ENCODE measurements at regions not wholly inside any gene's neighbourhood (a gene's known extent, or its start where the extent isn't known, plus 50 kb on each side); places are given as distances from the start of the nearest gene placed in this dataset.

GRCh38 chr2:8403876-8404275 lies 278.0 kb upstream of the ID2 start:
- no peaks in the 10 kb centered on the region for H3K36me3 ChIP-seq (ENCODE audit: insufficient read depth)
- no peak overlapping the region for H3K27ac ChIP-seq
- H4K20me1 ChIP-seq (ENCODE audit: insufficient read depth), result no peaks in the 10 kb centered on the region
- no peak overlapping the region for H3K4me2 ChIP-seq
- H2AFZ ChIP-seq (ENCODE audit: low read depth), result no peak overlapping the region
- no peak overlapping the region for H3K4me3 ChIP-seq (IDR thresholded peaks at IDR 0.05; ENCODE audit: insufficient read depth, low read depth, low read length)
- no peak for TF ChIP-seq CTCF (conservative IDR thresholded peaks at IDR 0.05; ENCODE audit: low read depth, low read length)
- H3K27me3 ChIP-seq (ENCODE audit: insufficient read depth, low read depth), result no peaks in the 10 kb centered on the region
- no peak overlapping the region for H3K9ac ChIP-seq
- H3K4me1 ChIP-seq (ENCODE audit: low read depth, poor library complexity, severe bottlenecking), result peaks cover 11% of the 10 kb centered on the region
- no peaks in the 10 kb centered on the region for H3K79me2 ChIP-seq (ENCODE audit: insufficient read depth, low read depth)

- Histone ChIP-seq H3K4me1 (ENCODE audit: low read depth, poor library complexity, severe bottlenecking) (peaks cover 24% of the 10 kb centered on the region), H3K27me3 (ENCODE audit: insufficient read depth, low read depth) (no peaks in the 10 kb centered on the region), H3K4me3 (IDR thresholded peaks at IDR 0.05; ENCODE audit: insufficient read depth, low read depth, low read length) (no peak overlapping the region)
These were observed 276.5 kb upstream of the ID2 start for GRCh38 chr2:8405334-8405733.

GRCh38 chr2:8406271-8406670 lies 275.6 kb upstream of the ID2 start:
- H3K27me3 ChIP-seq (ENCODE audit: insufficient read depth, low read depth), result no peaks in the 10 kb centered on the region; the same call in 1 of the 2 replicates
- no peak overlapping the region for H3K4me2 ChIP-seq

More at GRCh38 chr2:8405334-8405733, 276.5 kb upstream of the ID2 start:
- Histone ChIP-seq H3K79me2 (ENCODE audit: insufficient read depth, low read depth) (no peaks in the 10 kb centered on the region), H4K20me1 (ENCODE audit: insufficient read depth) (no peaks in the 10 kb centered on the region), H3K36me3 (ENCODE audit: insufficient read depth) (no peaks in the 10 kb centered on the region), H3K4me2 (no peak overlapping the region), H2AFZ (ENCODE audit: low read depth) (no peak overlapping the region), H3K9ac (no peak overlapping the region), H3K27ac (no peak overlapping the region)
- TF ChIP-seq CTCF (conservative IDR thresholded peaks at IDR 0.05; ENCODE audit: low read depth, low read length), result no peak

GRCh38 chr2:8407332-8407731 lies 274.5 kb upstream of the ID2 start:
- H3K4me2 ChIP-seq, result no peak overlapping the region
- H3K4me1 ChIP-seq (ENCODE audit: low read depth, poor library complexity, severe bottlenecking), result peaks cover 24% of the 10 kb centered on the region
- TF ChIP-seq CTCF (conservative IDR thresholded peaks at IDR 0.05; ENCODE audit: low read depth, low read length), result no peak
- no peaks in the 10 kb centered on the region for H4K20me1 ChIP-seq (ENCODE audit: insufficient read depth)
- no peak overlapping the region for H3K9ac ChIP-seq
- H3K27ac ChIP-seq, result no peak overlapping the region
- H3K79me2 ChIP-seq (ENCODE audit: insufficient read depth, low read depth), result no peaks in the 10 kb centered on the region
- H3K36me3 ChIP-seq (ENCODE audit: insufficient read depth), result no peaks in the 10 kb centered on the region
- no peaks in the 10 kb centered on the region; the same call in 1 of the 2 replicates for H3K27me3 ChIP-seq (ENCODE audit: insufficient read depth, low read depth)
- no peak overlapping the region for H2AFZ ChIP-seq (ENCODE audit: low read depth)
- H3K4me3 ChIP-seq (IDR thresholded peaks at IDR 0.05; ENCODE audit: insufficient read depth, low read depth, low read length), result no peak overlapping the region

More at GRCh38 chr2:8406271-8406670, 275.6 kb upstream of the ID2 start:
- Histone ChIP-seq H2AFZ (ENCODE audit: low read depth) (no peak overlapping the region), H3K27ac (no peak overlapping the region), H4K20me1 (ENCODE audit: insufficient read depth) (no peaks in the 10 kb centered on the region), H3K36me3 (ENCODE audit: insufficient read depth) (no peaks in the 10 kb centered on the region), H3K9ac (no peak overlapping the region), H3K79me2 (ENCODE audit: insufficient read depth, low read depth) (no peaks in the 10 kb centered on the region), H3K4me3 (IDR thresholded peaks at IDR 0.05; ENCODE audit: insufficient read depth, low read depth, low read length) (no peak overlapping the region), H3K4me1 (ENCODE audit: low read depth, poor library complexity, severe bottlenecking) (peaks cover 24% of the 10 kb centered on the region)
- TF ChIP-seq CTCF (conservative IDR thresholded peaks at IDR 0.05; ENCODE audit: low read depth, low read length), result no peak

Measured in KMS-11 (cell line).